ENCODE measurements at regions not wholly inside any gene's neighbourhood (a gene's known extent, or its start where the extent isn't known, plus 50 kb on each side); places are given as distances from the start of the nearest gene placed in this dataset.
A peak's percentile ranks its signal among the peaks of the same experiment; 100 is the strongest.

DNA sequence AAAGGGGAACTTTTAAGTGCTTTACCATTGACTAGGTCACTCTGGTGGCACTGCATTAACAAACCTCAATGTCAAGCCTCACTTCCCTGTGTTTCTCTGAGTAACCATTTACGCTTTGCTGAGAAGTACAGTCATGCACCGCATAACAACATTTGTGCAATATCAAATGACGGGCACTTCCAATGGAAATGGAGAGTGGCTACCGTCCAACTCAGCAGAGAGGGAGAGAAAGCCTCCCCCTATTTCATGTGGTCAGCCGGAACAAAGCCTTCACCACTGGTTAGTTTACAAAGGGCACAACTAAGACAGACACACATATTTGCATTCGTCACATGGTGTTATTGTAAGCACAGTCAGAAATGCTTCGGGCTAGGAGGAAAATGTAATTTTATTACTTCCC lies 117.3 kb downstream of the RASSF10 start:
- TF ChIP-seq, protein P1, sequence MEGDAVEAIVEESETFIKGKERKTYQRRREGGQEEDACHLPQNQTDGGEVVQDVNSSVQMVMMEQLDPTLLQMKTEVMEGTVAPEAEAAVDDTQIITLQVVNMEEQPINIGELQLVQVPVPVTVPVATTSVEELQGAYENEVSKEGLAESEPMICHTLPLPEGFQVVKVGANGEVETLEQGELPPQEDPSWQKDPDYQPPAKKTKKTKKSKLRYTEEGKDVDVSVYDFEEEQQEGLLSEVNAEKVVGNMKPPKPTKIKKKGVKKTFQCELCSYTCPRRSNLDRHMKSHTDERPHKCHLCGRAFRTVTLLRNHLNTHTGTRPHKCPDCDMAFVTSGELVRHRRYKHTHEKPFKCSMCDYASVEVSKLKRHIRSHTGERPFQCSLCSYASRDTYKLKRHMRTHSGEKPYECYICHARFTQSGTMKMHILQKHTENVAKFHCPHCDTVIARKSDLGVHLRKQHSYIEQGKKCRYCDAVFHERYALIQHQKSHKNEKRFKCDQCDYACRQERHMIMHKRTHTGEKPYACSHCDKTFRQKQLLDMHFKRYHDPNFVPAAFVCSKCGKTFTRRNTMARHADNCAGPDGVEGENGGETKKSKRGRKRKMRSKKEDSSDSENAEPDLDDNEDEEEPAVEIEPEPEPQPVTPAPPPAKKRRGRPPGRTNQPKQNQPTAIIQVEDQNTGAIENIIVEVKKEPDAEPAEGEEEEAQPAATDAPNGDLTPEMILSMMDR (IDR thresholded peaks at IDR 0.05), result no peak
- no peak for TF ChIP-seq POLR2A (IDR thresholded peaks at IDR 0.05)
- peak in 1 of 3 donors; percentile 43 for TF ChIP-seq POLR2AphosphoS5 (IDR thresholded peaks at IDR 0.05)
